Coronary artery (tissue), 2 donors: ENCODE measurements at regions not wholly inside any gene's neighbourhood (a gene's known extent, or its start where the extent isn't known, plus 50 kb on each side); places are given as distances from the start of the nearest gene placed in this dataset.

Experiments
- DNase-seq: peaks from one replicate; pipeline ENCODE4 v3.0.0-alpha.2; 2017; ENCODE audit warnings: low spot score
- H3K27ac ChIP-seq, 2 donors: fragments of 200-600 bp; sonication (generic); one replicate each; pipeline ENCODE4 v1.5.1; 2016 to 2019
- H3K4me3 ChIP-seq: fragments of 200-600 bp; sonication (generic); 2 replicates; pipeline ENCODE4 v1.5.1; 2016; ENCODE audit warnings: mild to moderate bottlenecking, moderate library complexity
- CTCF ChIP-seq: fragments of 200-600 bp; sonication (generic); IDR thresholded peaks from one replicate; pipeline ENCODE4 v1.5.1; 2019; ENCODE audit warnings: antibody characterized with exemption

- no peak for TF ChIP-seq CTCF
- no peak for DNase-seq
- Histone ChIP-seq H3K27ac (no peak overlapping the region), H3K4me3 (no peak overlapping the region)
Measured at GRCh38 chr10:129126982-129127381, 340.1 kb upstream of the MGMT start.

- no peak for TF ChIP-seq CTCF
- Histone ChIP-seq H3K4me3 (no peak overlapping the region), H3K27ac (no peak overlapping the region)
- no peak for DNase-seq
Measured at GRCh38 chr10:129131457-129132132, 335.4 kb upstream of the MGMT start.

- no peak for DNase-seq
- H3K27ac ChIP-seq: no peak overlapping the region
- TF ChIP-seq CTCF: no peak
- no peak overlapping the region for H3K4me3 ChIP-seq
Measured at GRCh38 chr10:129133856-129134255, 333.2 kb upstream of the MGMT start.

DNA sequence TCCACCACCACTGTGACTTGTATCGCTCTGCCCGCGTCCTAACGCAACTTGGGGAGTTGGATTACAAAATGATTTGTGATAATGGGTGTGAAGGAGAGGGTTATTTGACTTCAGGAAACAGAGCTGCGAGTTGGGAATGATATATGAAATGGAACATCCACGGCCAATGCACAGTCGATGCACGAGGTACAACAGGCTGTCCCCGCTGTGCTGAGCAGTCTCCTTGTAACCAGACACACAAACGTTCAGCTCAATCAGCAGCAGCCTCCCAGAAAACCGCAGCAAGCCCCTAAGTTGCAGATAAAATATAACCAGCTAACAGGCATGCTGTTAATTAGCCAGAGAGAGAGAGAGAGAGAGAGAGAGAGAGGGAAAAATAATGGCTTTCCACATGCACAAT is 332.7 kb upstream of the MGMT start:
- Histone ChIP-seq H3K27ac (no peak overlapping the region), H3K4me3 (no peak overlapping the region)
- TF ChIP-seq CTCF: no peak
- DNase-seq: no peak

- TF ChIP-seq CTCF: no peak
- Histone ChIP-seq H3K4me3 (no peak overlapping the region), H3K27ac (peak overlapping the region in 1 of 2 donors; percentile 1)
- no peak for DNase-seq
Measured at GRCh38 chr10:129135624-129136023, 331.4 kb upstream of the MGMT start.

GRCh38 chr10:129136074-129136473 is 331.0 kb upstream of the MGMT start:
- Histone ChIP-seq H3K4me3 (no peak overlapping the region), H3K27ac (no peak overlapping the region)
- no peak for TF ChIP-seq CTCF
- no peak for DNase-seq

- Histone ChIP-seq H3K27ac (no peak overlapping the region), H3K4me3 (no peak overlapping the region)
- DNase-seq: no peak
- TF ChIP-seq CTCF: no peak
Measured at GRCh38 chr10:129136951-129137350, 330.1 kb upstream of the MGMT start.
